Glomerular visceral epithelial cell (primary cell): ENCODE measurements at regions not wholly inside any gene's neighbourhood (a gene's known extent, or its start where the extent isn't known, plus 50 kb on each side); places are given as distances from the start of the nearest gene placed in this dataset.

Source experiments
- DNase-seq: peaks from one replicate; pipeline ENCODE4 v3.0.0-alpha.2; 2016; ENCODE audit errors: extremely low spot score

DNA sequence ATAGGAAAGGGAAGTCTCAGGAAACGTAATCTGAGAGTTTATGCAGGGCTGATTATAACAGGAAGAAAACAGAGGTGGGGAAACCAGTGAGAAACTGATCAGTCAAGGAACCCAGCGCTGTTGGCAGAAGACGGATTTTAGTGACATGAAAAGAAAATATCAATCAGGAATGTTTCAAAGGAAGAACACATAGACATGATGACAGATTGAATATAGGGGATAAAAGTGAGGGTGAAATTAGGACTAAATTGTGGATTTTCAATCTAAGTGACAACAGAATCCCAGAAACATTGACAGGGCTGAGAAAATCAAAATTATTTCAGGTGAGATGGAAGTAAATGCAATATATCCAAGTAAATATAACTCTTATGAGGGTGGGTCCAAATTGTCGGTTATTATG, 199.8 kb upstream of the CCDC150 start:
- no peak for DNase-seq

DNA sequence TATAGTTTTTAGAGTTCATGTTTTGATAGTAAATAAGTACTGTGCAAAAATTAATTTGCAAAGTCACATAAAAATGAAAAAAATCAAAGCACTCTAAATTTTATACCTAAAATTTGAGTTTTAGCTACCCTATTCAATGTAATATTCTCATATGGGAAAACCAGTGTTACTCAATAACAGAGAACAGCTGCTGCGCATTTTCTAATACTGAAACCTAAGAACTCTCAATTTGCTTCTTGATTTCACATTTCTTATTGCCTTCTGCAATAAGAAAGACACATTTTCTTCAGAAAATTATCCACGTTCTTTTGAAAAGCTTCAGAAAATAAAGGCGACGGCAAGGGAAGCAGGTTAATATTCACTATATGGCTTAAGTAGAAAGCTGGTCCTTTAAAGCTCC, 199.1 kb upstream of the CCDC150 start:
- no peak for DNase-seq

GRCh38 chr2:196441527-196441926, 198.0 kb upstream of the CCDC150 start:
- DNase-seq: no peak

GRCh38 chr2:196442211-196442610, 197.3 kb upstream of the CCDC150 start:
- no peak for DNase-seq

- no peak for DNase-seq
These were observed 195.1 kb upstream of the CCDC150 start for GRCh38 chr2:196444442-196444841.

- DNase-seq: no peak
These were observed 193.5 kb upstream of the CCDC150 start for GRCh38 chr2:196445991-196446390.

DNA sequence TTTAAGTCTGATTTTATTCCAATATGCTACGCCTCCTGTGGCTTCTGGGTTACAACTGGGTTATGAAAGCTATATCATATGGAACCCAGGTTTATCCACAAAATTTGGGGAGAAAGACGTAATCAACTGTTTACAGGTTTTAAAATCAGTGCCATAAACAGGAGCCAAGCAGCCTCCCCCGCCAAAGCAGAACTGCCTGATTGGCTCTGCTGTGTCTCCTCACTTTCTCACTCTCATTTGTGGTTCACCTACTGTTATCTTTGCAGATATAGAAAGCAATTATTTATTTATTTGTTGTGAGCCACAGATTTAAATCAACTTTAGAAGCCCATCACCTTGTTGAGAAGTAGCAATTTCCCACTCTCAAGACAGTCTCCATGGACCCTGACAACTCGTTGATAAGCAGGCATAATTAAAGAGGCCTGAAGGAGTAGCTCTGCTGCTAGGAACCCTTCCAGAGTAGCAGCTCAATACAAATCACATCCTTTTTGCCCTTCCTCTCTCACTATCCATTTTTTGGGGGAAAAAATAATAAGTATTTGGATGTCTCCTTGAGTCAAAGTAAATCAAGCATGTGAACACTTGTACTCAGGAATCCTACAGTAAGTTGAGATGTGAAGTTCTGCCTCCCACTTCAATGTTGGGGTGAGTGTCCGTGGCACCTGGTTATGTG, 191.0 kb upstream of the CCDC150 start:
- DNase-seq: no peak

DNA sequence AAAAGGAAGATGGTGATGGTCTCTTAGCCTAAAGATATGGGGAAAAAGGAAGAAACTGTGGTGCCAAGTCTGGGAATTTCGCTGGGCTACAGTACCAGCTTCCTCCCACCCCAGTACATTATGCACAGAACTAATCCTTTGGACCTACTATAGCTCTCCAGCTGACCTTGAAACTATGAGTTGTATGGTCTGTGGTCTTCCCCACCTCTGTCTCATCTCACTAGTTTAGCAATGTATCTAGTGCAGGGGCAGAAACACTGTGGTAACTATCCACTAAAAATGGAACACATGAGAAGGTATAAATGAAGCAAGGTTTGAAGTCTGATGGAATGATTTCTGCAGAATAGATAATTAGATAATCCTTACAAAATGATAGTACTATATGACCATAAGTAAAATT, 190.4 kb upstream of the CCDC150 start:
- DNase-seq: no peak

GRCh38 chr2:196452758-196453157, 186.8 kb upstream of the CCDC150 start:
- DNase-seq: no peak

DNA sequence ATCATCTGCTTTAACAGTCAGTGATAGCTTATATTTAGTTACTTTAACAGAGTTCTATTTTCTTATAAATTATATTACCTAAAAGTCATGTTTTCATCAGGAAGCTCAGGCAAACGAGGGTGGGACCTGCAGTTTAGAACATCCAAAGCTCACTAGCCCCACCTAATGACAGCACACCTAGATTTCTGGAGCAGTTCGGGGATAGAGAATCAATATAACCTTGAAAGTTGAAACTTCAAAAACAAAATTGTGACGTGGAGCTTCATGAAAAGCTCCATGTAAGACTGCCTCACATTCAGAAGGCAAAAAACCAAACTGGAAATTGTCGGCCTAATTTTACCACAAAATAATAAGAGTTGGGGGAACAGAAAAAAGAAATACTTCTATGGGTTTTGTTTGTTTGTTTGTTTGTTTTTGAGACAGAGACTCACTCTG, 185.9 kb upstream of the CCDC150 start:
- peak; percentile 49 for DNase-seq

GRCh38 chr2:196454492-196454891, 185.0 kb upstream of the CCDC150 start:
- DNase-seq: no peak

DNA sequence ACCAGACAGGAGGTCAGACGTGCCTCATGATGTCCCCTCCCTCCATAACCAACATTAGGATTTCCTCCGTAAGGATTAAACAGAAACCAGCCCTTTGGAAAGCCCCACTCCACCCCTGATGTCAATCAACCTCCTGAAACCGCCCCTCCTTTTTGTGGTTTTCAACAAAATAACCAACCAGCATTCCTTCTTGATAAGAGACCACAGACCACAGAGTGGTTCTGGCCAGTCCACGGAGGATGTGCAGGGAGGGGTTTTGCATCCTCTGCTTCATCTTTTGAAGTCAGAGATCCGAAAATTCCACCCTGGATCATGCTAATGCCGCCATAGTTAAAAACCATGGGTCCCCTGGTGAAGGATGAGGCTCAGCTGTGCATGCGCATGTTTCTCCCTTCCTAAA, 180.0 kb upstream of the CCDC150 start:
- DNase-seq: peak; percentile 75

DNA sequence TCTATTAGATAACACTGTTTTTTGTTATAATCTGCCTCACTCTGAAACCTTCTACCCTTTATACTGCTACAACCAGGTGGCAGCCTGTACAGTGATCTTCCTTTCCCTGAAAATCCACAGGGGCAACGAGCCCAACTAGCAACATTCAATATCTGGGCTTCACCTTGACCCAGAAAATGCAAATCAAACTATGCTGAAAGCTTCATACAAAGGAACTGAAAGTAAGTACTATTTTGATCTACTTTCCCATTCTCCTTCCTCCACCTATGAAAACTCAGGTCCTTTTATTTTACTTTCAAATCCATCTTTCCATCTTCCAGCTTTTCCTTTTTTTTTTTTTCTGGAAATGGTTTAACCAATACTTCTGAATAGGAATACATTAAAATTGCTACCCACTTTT, 175.8 kb upstream of the CCDC150 start:
- DNase-seq: no peak

GRCh38 chr2:196464311-196464710, 175.2 kb upstream of the CCDC150 start:
- DNase-seq: no peak

GRCh38 chr2:196466581-196466980, 172.9 kb upstream of the CCDC150 start:
- no peak for DNase-seq

- no peak for DNase-seq
These were observed 171.1 kb upstream of the CCDC150 start for GRCh38 chr2:196468394-196468793.

DNA sequence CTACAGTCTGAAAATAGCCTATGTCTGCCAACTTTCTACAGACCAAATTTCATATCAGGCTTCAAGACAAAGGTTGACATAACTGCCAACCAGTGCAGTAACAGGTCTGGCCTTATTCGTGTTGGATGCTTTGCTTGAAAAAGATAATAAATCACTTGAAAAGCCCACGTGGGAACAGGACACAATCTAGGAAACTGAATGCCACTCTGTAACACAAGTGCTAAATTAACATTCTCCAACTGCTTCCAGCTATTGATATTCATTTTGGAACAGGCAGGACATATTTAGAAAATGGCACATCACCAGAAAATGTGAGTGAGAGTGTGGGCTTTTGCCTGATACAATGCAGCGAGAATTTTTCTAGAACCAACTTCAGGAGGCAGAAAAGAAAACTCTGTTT, 165.9 kb upstream of the CCDC150 start:
- no peak for DNase-seq

GRCh38 chr2:196475611-196476010, 163.9 kb upstream of the CCDC150 start:
- no peak for DNase-seq

GRCh38 chr2:196478588-196478987, 160.9 kb upstream of the CCDC150 start:
- no peak for DNase-seq

GRCh38 chr2:196479350-196479749, 160.2 kb upstream of the CCDC150 start:
- DNase-seq: peak; percentile 72

GRCh38 chr2:196480653-196481323, 158.7 kb upstream of the CCDC150 start:
- no peak for DNase-seq

- no peak for DNase-seq
These were observed 158.2 kb upstream of the CCDC150 start for GRCh38 chr2:196481324-196481697.
